GM21381 (cell line): ENCODE measurements at regions not wholly inside any gene's neighbourhood (a gene's known extent, or its start where the extent isn't known, plus 50 kb on each side); places are given as distances from the start of the nearest gene placed in this dataset.

ENCODE experiments used
- ATAC-seq: cut with Tn5 transposase; IDR thresholded peaks from one replicate; pipeline ENCODE4 v1.9.1; 2021; ENCODE audit warnings: mild to moderate bottlenecking, moderate library complexity; ENCODE audit not compliant: unreplicated experiment

DNA sequence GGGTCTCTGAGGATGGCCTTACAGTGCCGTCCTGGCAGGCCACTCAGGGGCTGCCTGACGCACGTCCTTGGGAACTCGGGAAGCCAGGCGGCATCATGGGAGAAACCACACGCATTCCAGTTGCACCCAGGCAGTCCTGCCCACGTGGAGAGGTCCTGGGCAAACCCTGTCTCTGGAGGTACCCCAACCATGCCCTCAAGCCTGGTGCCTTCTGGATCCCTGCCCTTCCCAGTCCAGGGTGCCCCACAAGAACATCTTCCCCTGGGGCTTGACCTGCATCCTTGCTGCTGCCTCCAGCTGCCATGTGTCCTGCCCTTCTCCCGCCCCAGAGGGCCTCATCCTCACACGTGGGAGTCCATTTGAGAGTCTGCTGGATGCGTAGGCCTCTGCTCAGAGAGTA is 200.3 kb upstream of the PPP2R2D start:
- no peak for ATAC-seq

- no peak for ATAC-seq
Measured at GRCh38 chr10:131701131-131701947, 199.5 kb upstream of the PPP2R2D start.

GRCh38 chr10:131702531-131703356 is 198.1 kb upstream of the PPP2R2D start:
- ATAC-seq: no peak

- ATAC-seq: no peak
Measured at GRCh38 chr10:131703541-131703940, 197.3 kb upstream of the PPP2R2D start.

DNA sequence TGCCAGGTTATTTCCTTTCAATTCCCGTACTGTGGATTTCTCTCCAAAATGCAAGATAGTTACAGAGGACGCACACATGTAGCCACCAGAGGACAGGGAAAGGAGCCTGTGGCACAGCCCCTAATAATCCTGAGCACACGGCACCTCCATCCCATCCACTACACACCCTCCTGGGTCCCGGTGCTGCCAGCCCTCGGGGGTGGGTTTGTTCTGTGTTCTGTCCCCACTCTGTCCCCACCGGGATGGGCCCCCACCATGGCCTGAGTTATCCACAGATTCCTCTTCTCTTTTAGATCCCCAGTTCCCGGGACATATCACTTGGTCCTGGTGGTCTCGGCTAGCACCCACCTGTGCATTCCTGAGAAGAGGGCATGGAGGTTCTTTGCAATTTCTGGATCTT is 196.9 kb upstream of the PPP2R2D start:
- ATAC-seq: no peak

GRCh38 chr10:131706476-131706875 is 194.3 kb upstream of the PPP2R2D start:
- no peak for ATAC-seq

DNA sequence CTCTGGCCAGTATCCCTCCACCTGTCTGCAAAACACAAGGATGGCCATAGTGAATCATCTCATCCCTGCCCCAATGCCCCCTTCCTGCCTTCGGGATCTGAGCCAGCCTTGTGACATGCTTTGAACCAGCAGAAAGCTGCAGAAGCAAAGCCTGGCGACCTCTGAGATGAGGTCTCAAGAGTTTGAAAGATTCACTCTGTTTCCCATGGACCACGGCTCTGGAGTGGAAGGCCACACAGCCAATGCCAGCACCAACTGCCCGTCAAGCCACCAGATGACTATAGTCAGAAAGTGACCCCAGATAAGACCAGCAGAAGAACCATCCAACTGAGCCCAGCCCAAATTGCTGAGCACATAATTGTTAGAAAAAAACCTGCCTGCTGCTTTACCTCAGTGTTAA is 193.9 kb upstream of the PPP2R2D start:
- ATAC-seq: no peak

GRCh38 chr10:131708225-131708880 is 192.5 kb upstream of the PPP2R2D start:
- ATAC-seq: no peak

GRCh38 chr10:131710142-131710861 is 190.5 kb upstream of the PPP2R2D start:
- ATAC-seq: no peak

DNA sequence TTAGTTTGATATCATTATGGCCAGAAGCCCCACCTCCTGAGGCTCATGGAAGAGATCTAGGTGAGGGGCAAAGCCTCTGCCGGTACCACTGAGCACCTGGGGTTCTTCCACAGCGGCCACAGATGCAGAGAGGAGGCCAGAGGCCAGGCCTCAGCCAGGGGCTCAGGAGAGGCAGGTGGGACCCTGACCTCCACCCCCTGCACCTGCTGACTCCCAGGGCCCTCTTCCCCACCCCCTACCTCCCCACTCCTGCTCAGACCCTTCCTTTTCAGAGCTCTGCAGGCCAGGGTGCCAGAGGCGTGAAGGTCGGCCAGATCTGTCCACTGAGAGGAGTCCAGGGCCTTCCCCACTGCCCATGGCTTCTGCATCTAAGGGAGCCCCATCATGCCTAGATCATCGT is 178.7 kb upstream of the PPP2R2D start:
- no peak for ATAC-seq

DNA sequence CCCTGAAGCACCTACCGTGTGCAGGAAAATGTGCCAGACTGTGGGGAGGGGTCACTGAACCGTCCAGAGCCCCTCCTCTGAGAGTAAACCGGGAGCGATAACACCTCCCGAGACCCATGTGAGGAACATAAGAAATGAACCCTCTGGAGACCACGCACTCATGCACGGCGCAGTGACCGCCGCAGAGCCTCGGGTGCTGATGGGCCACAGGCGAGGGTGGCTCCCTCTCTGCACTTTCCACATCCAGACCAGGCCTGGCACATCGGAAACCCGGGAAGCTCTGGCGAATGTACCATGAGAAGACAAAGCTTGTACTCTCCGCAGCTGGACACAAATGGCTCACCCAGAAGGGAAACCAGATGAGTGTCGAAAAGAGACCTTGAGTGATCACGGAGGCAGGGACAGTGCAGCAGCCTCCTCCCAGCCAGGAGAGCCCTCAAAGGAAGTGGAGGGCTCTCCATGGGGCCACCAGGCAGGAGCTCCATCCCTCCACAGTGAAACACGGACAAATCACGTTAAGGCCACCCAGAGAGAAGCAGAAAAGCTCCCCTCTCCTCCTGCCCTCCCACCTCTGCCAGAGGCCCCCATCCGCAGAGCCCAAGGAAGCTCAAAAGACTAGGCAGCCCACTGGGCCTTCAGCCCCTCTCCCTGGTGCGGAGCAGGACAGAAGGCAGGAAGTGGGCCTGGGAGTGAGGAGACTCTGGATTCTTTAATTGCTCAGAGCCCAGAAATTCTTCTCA is 178.1 kb upstream of the PPP2R2D start:
- ATAC-seq: no peak

- ATAC-seq: no peak
Measured at GRCh38 chr10:131723297-131724168, 177.3 kb upstream of the PPP2R2D start.

GRCh38 chr10:131724169-131724545 is 176.7 kb upstream of the PPP2R2D start:
- ATAC-seq: no peak

- no peak for ATAC-seq
Measured at GRCh38 chr10:131724891-131725580, 175.8 kb upstream of the PPP2R2D start.

DNA sequence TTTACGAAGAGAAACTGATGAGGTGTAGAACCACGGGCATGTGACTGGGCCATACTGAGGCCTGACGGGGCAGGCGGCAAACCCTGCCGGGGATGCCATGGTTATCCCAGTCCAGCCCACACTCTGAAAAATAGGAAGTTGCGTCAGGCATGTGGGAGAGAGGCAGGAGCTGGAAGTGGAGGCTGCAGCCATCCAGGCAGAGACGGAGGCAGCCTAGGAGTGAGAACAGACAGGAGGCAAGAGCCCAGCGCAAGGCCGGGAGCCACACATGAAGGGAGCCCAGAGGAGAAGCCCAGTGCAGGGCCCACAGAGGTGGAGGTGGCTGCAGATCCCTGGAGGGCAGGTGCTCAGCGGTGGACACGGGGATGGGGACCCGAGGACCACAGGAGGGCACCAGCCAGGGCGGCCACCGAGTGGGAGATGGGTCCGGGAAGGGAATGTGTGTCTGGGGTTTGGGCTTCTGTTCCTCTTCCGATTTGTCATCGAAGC is 175.2 kb upstream of the PPP2R2D start:
- no peak for ATAC-seq

DNA sequence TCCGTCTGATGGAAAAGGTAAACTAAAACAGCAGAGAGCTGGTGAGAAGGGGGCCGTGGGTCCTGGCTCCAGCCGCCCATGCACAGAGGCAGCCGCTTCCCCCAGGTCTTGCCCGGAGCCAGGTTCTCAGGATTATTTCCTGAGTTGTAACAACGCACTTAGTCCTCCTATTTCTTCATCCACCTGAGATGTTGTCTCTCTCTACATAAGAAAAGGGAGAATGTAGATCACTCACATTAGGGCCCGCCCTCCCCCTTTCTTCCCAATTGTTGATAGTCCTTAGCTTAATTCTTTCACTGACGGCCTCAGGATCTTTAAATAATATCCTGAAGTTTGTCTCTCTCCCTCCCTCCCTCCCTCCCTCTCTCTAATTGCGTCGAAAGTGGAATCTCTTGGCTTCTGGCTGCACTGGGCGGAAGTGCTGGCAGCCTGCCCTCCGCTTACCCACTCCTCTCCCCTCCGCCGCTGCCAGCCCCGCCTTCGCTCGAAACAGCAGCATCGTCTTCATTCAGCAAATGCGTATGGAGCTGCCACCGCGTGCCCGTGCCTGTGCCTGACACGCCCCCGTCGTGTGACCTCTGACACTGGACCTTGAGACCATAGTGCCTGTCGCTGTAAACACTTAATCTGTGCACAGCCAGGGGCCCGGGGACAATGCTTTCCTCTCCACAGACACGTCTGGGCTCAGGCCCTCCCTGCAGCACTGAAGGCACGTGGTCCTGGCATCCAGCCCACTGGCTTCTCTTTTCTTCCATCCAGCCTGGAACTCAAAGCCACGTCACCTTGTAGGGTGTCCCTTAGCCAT is 174.5 kb upstream of the PPP2R2D start:
- ATAC-seq: no peak

GRCh38 chr10:131726967-131727366 is 173.8 kb upstream of the PPP2R2D start:
- no peak for ATAC-seq

GRCh38 chr10:131727560-131727959 is 173.2 kb upstream of the PPP2R2D start:
- ATAC-seq: no peak
